PC-3 (cell line): ENCODE measurements at regions not wholly inside any gene's neighbourhood (a gene's known extent, or its start where the extent isn't known, plus 50 kb on each side); places are given as distances from the start of the nearest gene placed in this dataset.

ENCODE experiments used
- EZH2 ChIP-seq: fragments of 300-600 bp; sonication (generic); IDR thresholded peaks from one replicate; pipeline ENCODE4 v1.6.1; 2017; ENCODE audit warnings: antibody characterized with exemption, mild to moderate bottlenecking, low read length; ENCODE audit not compliant: unreplicated experiment
- EZH2phosphoT487 ChIP-seq: fragments of 300-600 bp; sonication (generic); IDR thresholded peaks from 2 replicates; pipeline ENCODE4 v1.6.1; 2018; ENCODE audit warnings: mild to moderate bottlenecking, antibody characterized with exemption, low read length, borderline replicate concordance
- TF ChIP-seq, protein P1 (sequence below): fragments of 300-600 bp; sonication (generic); conservative IDR thresholded peaks from 2 replicates; pipeline ENCODE4 v1.5.1; 2017; ENCODE audit warnings: antibody characterized with exemption, low read depth, mild to moderate bottlenecking, low read length

- TF ChIP-seq EZH2 (no peak), EZH2phosphoT487 (no peak)
- TF ChIP-seq, protein P1, sequence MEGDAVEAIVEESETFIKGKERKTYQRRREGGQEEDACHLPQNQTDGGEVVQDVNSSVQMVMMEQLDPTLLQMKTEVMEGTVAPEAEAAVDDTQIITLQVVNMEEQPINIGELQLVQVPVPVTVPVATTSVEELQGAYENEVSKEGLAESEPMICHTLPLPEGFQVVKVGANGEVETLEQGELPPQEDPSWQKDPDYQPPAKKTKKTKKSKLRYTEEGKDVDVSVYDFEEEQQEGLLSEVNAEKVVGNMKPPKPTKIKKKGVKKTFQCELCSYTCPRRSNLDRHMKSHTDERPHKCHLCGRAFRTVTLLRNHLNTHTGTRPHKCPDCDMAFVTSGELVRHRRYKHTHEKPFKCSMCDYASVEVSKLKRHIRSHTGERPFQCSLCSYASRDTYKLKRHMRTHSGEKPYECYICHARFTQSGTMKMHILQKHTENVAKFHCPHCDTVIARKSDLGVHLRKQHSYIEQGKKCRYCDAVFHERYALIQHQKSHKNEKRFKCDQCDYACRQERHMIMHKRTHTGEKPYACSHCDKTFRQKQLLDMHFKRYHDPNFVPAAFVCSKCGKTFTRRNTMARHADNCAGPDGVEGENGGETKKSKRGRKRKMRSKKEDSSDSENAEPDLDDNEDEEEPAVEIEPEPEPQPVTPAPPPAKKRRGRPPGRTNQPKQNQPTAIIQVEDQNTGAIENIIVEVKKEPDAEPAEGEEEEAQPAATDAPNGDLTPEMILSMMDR: no peak
Measured at GRCh38 chrX:42485601-42486000, 292.4 kb downstream of the PPP1R2C start.
